Osteocyte (in vitro differentiated cells): ENCODE measurements at regions not wholly inside any gene's neighbourhood (a gene's known extent, or its start where the extent isn't known, plus 50 kb on each side); places are given as distances from the start of the nearest gene placed in this dataset.

ENCODE experiments used
- DNase-seq: peaks from one replicate; pipeline ENCODE4 v3.0.0; 2021; ENCODE audit warnings: mixed read lengths; ENCODE audit not compliant: unreplicated experiment; ENCODE audit errors: extremely low spot score
- H3K27ac Mint-ChIP-seq: one replicate; pipeline ENCODE4 v1.8.0; 2021; ENCODE audit warnings: mild to moderate bottlenecking, mixed read lengths; ENCODE audit not compliant: unreplicated experiment
- H3K27me3 Mint-ChIP-seq: one replicate; pipeline ENCODE4 v1.8.0; 2021; ENCODE audit warnings: mixed read lengths; ENCODE audit not compliant: unreplicated experiment
- H3K36me3 Mint-ChIP-seq: one replicate; pipeline ENCODE4 v1.8.0; 2021; ENCODE audit warnings: mixed read lengths; ENCODE audit not compliant: unreplicated experiment
- H3K4me1 Mint-ChIP-seq: one replicate; pipeline ENCODE4 v1.8.0; 2021; ENCODE audit warnings: mixed read lengths; ENCODE audit not compliant: unreplicated experiment
- H3K4me3 Mint-ChIP-seq: one replicate; pipeline ENCODE4 v1.8.0; 2021; ENCODE audit warnings: mild to moderate bottlenecking, moderate library complexity, mixed read lengths; ENCODE audit not compliant: unreplicated experiment
- H3K9me3 Mint-ChIP-seq: one replicate; pipeline ENCODE4 v1.8.0; 2021; ENCODE audit warnings: mixed read lengths; ENCODE audit not compliant: unreplicated experiment
- CTCF ChIP-seq: fragments of 200-600 bp; sonication (generic); IDR thresholded peaks from 2 replicates; pipeline ENCODE4 v1.5.0; 2021; ENCODE audit warnings: antibody characterized with exemption, mild to moderate bottlenecking, moderate library complexity

DNA sequence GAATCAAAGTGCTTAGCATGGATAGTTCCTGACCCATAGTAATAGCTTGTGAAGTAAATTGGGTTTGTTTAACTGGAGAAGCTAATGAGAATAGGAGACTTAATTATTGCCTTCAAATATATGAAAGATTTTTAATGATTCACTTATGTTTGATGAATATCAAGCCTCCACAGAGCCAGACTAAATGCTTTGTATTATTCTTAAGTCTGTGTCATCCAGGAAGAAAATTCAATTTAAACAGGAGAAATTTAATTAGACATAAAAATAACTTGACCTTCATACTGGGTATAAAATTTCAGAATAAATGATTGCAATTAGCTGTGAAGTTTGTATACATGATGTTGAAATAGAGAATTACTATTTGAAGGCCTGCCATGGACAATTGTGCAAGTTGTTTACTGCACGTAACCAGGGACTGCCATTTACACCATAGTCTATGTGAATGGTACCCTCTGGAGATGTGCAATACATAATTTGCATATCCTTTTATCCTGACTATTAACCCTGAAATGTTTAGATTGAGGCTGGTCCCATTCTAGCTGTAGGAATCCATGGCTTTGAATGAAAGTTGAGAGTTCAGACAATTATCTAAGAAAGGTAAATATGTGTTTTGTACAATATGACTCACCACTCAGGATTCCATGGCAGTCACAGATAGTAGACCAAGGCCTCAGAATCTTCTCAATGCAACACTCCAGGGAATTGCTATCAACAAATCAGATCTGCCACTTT is 133.5 kb upstream of the IL12B start:
- Mint-ChIP-seq H3K36me3 (no peaks in the 10 kb centered on the region), H3K4me1 (peaks cover 28% of the 10 kb centered on the region), H3K27me3 (peaks cover 14% of the 10 kb centered on the region), H3K27ac (no peak overlapping the region), H3K9me3 (no peaks in the 10 kb centered on the region), H3K4me3 (no peak overlapping the region)
- no peak for TF ChIP-seq CTCF
- DNase-seq, result no peak

DNA sequence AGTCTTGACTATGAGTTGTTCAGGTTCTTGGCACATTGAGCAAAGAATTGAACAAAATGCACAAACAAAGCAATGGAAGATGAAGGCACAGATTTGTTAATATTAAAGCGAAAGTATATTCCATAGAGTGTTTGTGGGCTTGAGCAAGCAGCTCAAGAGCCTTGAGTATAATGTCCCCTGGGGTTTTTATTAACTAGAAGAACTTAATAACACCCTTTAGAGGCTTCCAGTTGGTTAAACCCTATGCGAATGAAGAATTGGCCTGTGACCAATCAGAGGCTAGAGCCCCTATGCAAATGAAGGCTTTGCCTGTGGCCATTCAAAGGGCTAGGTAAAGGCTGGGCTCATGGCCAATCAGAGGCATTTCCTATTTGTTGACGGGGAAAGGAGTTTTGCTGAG is 135.3 kb upstream of the IL12B start:
- no peak for DNase-seq
- H3K27ac Mint-ChIP-seq, result no peak overlapping the region
- no peak for TF ChIP-seq CTCF
- no peak overlapping the region for H3K4me3 Mint-ChIP-seq
- peaks cover 15% of the 10 kb centered on the region for H3K4me1 Mint-ChIP-seq
- no peaks in the 10 kb centered on the region for H3K36me3 Mint-ChIP-seq
- H3K27me3 Mint-ChIP-seq, result peaks cover 28% of the 10 kb centered on the region
- no peaks in the 10 kb centered on the region for H3K9me3 Mint-ChIP-seq

GRCh38 chr5:159467666-159468065 is 137.4 kb upstream of the IL12B start:
- H3K4me1 Mint-ChIP-seq, result peaks cover 6% of the 10 kb centered on the region
- H3K36me3 Mint-ChIP-seq, result no peaks in the 10 kb centered on the region
- no peaks in the 10 kb centered on the region for H3K9me3 Mint-ChIP-seq
- no peak overlapping the region for H3K27ac Mint-ChIP-seq
- TF ChIP-seq CTCF, result no peak
- peaks cover 41% of the 10 kb centered on the region for H3K27me3 Mint-ChIP-seq
- no peak overlapping the region for H3K4me3 Mint-ChIP-seq
- DNase-seq, result no peak

DNA sequence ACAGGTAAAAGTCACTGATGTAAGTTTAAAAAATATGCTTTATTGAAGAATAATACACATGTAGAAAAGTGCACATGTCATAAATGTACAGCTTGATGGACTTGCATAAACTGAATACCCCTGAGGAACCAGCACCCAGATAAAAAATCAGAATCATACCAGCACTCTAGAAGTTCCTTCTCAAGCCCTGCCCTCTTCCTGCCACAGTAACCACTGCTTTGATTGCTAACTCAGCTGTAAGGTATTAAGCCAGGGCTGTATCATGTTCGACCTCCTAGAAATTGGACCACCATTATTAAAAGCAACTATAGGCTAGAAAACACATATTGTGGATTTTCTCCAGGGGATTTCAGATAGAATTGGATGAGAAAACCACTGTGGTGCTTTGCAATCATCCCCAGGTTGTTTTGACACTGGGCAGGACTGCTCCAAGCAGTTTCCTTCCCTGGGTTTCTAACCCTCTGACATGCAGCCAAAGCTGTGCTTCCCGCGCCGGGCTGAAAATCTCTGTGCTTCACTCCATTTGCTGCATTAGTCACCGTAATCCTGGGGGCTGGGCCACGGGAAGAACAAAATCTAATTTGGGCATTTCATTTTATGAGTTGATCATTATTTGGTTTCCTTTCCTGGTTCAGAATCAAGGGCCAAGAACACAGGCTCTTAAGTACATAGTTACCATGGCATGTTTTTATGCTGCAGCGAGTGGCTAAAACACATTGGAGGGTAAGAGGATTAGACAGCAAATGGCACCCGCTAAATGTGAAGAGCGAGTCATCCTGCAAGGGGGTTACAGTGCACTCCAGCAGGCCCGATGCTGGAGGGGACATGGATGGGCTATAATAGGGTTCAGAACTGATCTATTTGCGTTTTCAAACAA is 139.4 kb upstream of the IL12B start:
- Mint-ChIP-seq H3K36me3 (no peaks in the 10 kb centered on the region), H3K27me3 (peaks cover 60% of the 10 kb centered on the region), H3K4me3 (no peak overlapping the region), H3K4me1 (no peaks in the 10 kb centered on the region), H3K27ac (no peak overlapping the region), H3K9me3 (peaks cover 15% of the 10 kb centered on the region)
- no peak for TF ChIP-seq CTCF
- DNase-seq, result no peak

DNA sequence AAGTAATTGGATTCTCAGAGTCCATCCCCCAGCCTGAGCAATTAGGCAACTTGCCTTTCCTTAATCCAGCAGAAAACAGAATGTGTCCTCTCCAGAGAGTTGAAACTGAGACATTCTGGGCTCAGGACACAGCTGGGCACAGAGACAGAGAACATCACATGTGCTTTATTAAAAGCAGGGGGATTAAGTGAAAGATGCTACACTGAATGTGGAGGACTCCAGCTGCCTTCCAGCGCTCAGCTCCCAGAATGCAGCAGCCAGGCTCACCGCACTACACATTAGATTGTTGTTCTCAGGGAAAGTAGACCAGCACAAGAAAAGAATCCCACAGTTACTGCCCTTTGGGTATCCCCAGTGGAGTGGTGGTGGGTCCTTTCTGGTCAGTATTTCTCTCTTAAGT is 141.6 kb upstream of the IL12B start:
- DNase-seq, result no peak

More for the DNA sequence above, 141.6 kb upstream of the IL12B start:
- Mint-ChIP-seq H3K36me3 (no peaks in the 10 kb centered on the region), H3K4me1 (no peaks in the 10 kb centered on the region), H3K27me3 (peaks cover 74% of the 10 kb centered on the region), H3K27ac (no peak overlapping the region), H3K9me3 (peaks cover 26% of the 10 kb centered on the region), H3K4me3 (no peak overlapping the region)
- no peak for TF ChIP-seq CTCF
